ENCODE measurements at regions not wholly inside any gene's neighbourhood (a gene's known extent, or its start where the extent isn't known, plus 50 kb on each side); places are given as distances from the start of the nearest gene placed in this dataset.
A peak's percentile ranks its signal among the peaks of the same experiment; 100 is the strongest.

DNA sequence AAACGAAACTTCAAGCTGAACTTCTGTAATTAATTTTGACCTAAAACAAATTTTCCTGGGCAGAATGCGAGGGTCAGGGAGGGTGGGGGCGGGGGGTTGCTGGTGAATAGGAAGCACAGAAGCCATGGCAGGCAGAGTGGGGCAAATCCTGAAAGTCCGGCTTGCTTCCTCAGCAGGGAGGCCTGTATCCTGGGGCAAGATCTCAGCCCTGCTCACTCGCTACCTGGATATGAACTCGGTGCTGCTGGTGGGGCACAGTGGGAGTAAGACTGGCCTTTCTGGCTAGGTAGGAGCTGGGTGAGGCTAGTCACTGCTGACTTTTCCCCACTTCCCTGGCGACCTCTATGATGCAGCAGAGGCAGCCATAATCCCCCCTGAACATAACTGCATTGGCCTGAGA is 168.9 kb upstream of the CHORDC1 start (continued):
- no peak for TF ChIP-seq YY1 (IDR thresholded peaks at IDR 0.05; ENCODE audit: low read depth)

- no peak for DNase-seq
- Histone ChIP-seq H3K27ac (ENCODE audit: low read depth in 2 of 2, low read length in 1 of 2) (no peak overlapping the region), H4K20me1 (ENCODE audit: insufficient read depth) (no peaks in the 10 kb centered on the region), H3K27me3 (ENCODE audit: insufficient read depth) (no peaks in the 10 kb centered on the region), H3K4me3 (ENCODE audit: low read depth in 2 of 2, low read length in 1 of 2) (no peak overlapping the region), H3K9me2 (no peaks in the 10 kb centered on the region), H2AFZ (ENCODE audit: low read depth) (no peak overlapping the region), H3K9me3 (no peaks in the 10 kb centered on the region), H3F3A (replicated peaks; ENCODE audit: insufficient read depth) (no peaks in the 10 kb centered on the region), H3K9ac (no peak overlapping the region), H3K36me3 (replicated peaks in 1 of 2; ENCODE audit: control insufficient read depth in 1 of 2, insufficient read depth in 2 of 2, low read length in 1 of 2) (no peaks in the 10 kb centered on the region), H3K4me2 (no peak overlapping the region), H3K79me2 (ENCODE audit: insufficient read depth) (no peaks in the 10 kb centered on the region), H3K4me1 (ENCODE audit: control insufficient read depth in 1 of 2, insufficient read depth in 2 of 2, low read depth in 1 of 2, low read length in 1 of 2) (no peaks in the 10 kb centered on the region)
- TF ChIP-seq NFIC (IDR thresholded peaks at IDR 0.05; ENCODE audit: borderline replicate concordance), result no peak
- CTCF ChIA-PET, result interaction anchor here (1.1 kb wide), 1 partner anchor 86 kb away, joined by 3 read pairs; no protein-coding TSS in a partner anchor
- POLR2A ChIA-PET, result no interaction called here
- 29% methylated on average over 5 of the region's 5 CpGs for WGBS (ENCODE audit: low lambda C conversion rate)
Measured at GRCh38 chr11:90380206-90380605, 157.4 kb upstream of the CHORDC1 start.

DNA sequence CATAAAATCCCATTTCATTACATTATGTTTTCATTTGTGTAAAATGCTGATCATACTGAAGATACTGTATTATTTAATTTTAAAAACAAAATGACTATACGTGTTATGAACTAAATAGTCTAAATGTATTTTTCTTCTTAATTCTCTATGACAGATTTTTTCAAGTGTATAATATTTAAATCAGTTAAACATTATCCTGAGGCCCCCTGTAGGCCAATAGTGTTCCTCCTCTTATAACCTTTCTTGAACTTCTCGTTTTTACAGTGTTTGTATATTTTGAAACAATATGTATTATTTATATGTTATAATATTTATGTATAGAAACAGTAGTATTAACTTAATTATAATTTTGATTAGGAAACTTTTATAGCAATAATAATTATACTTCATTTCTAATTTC is 151.1 kb upstream of the CHORDC1 start:
- DNase-seq, result no peak
- Histone ChIP-seq H3K4me3 (ENCODE audit: low read depth in 2 of 2, low read length in 1 of 2) (no peak overlapping the region), H3K9ac (no peak overlapping the region), H2AFZ (ENCODE audit: low read depth) (no peak overlapping the region), H3K27ac (ENCODE audit: low read depth in 2 of 2, low read length in 1 of 2) (no peak overlapping the region), H3K4me2 (no peak overlapping the region), H3F3A (replicated peaks; ENCODE audit: insufficient read depth) (no peaks in the 10 kb centered on the region), H4K20me1 (ENCODE audit: insufficient read depth) (no peaks in the 10 kb centered on the region), H3K4me1 (ENCODE audit: control insufficient read depth in 1 of 2, insufficient read depth in 2 of 2, low read depth in 1 of 2, low read length in 1 of 2) (no peaks in the 10 kb centered on the region), H3K79me2 (ENCODE audit: insufficient read depth) (no peaks in the 10 kb centered on the region), H3K36me3 (replicated peaks in 1 of 2; ENCODE audit: control insufficient read depth in 1 of 2, insufficient read depth in 2 of 2, low read length in 1 of 2) (no peaks in the 10 kb centered on the region), H3K9me3 (no peaks in the 10 kb centered on the region), H3K9me2 (no peaks in the 10 kb centered on the region), H3K27me3 (ENCODE audit: insufficient read depth) (no peaks in the 10 kb centered on the region)
- CTCF ChIA-PET, result interaction anchor here (1.1 kb wide), 1 partner anchor 11 kb away, joined by 3 read pairs; no protein-coding TSS in a partner anchor
- POLR2A ChIA-PET, result no interaction called here
- 23% methylated on average over 2 of the region's 2 CpGs for WGBS (ENCODE audit: low lambda C conversion rate)
- TF ChIP-seq SIN3A (IDR thresholded peaks at IDR 0.05; ENCODE audit: borderline replicate concordance, low read depth, low read length) (no peak), IRF3 (IDR thresholded peaks at IDR 0.05; ENCODE audit: low read depth, low read length) (no peak), NRF1 (IDR thresholded peaks at IDR 0.05; ENCODE audit: low read depth, low read length) (no peak), CTCF (IDR thresholded peaks at IDR 0.05) (peak; percentile 31; the same call in 1 of the 2 replicates), YY1 (IDR thresholded peaks at IDR 0.05; ENCODE audit: low read depth) (no peak)
- TF ChIP-seq, protein P1, sequence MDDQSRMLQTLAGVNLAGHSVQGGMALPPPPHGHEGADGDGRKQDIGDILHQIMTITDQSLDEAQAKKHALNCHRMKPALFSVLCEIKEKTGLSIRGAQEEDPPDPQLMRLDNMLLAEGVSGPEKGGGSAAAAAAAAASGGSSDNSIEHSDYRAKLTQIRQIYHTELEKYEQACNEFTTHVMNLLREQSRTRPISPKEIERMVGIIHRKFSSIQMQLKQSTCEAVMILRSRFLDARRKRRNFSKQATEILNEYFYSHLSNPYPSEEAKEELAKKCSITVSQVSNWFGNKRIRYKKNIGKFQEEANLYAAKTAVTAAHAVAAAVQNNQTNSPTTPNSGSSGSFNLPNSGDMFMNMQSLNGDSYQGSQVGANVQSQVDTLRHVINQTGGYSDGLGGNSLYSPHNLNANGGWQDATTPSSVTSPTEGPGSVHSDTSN (IDR thresholded peaks at IDR 0.05), result no peak

All from SK-N-SH (cell line).